Thoracic aorta (tissue), 2 donors: ENCODE measurements at regions not wholly inside any gene's neighbourhood (a gene's known extent, or its start where the extent isn't known, plus 50 kb on each side); places are given as distances from the start of the nearest gene placed in this dataset.

Experiments
- ATAC-seq: fragments of 150-250 bp; one replicate; pipeline ENCODE4 v1.8.0; 2017; ENCODE audit warnings: low read depth; ENCODE audit not compliant: insufficient number of reproducible peaks, low FRiP score
- DNase-seq: peaks from one replicate; pipeline ENCODE4 v3.0.0-alpha.2; 2020; ENCODE audit warnings: low spot score
- H3K27ac ChIP-seq, 2 donors: fragments of 200-600 bp; sonication (generic); 1 replicate in 1 of 2; 2 replicates in 1 of 2; pipeline ENCODE4 v1.5.1; 2016; ENCODE audit warnings: mild to moderate bottlenecking in 2 of 2, moderate library complexity in 2 of 2
- H3K27me3 ChIP-seq: fragments of 200-600 bp; sonication (generic); replicated peaks from 2 replicates; pipeline ENCODE4 v1.6.0; 2016; ENCODE audit warnings: mild to moderate bottlenecking; ENCODE audit not compliant: insufficient read depth
- H3K36me3 ChIP-seq: fragments of 200-600 bp; sonication (generic); one replicate; pipeline ENCODE4 v1.5.1; 2016
- H3K4me1 ChIP-seq, 2 donors: fragments of 200-600 bp; sonication (generic); 1 replicate in 1 of 2; 2 replicates in 1 of 2; pipeline versions ENCODE4 v1.5.1 to v1.6.0; 2016; ENCODE audit warnings: low read depth in 2 of 2, mild to moderate bottlenecking in 1 of 2; ENCODE audit not compliant: control insufficient read depth in 1 of 2
- H3K4me3 ChIP-seq: fragments of 200-600 bp; sonication (generic); 2 replicates; pipeline ENCODE4 v1.5.1; 2016; ENCODE audit warnings: mild to moderate bottlenecking
- H3K9me3 ChIP-seq: fragments of 200-600 bp; sonication (generic); 2 replicates; pipeline ENCODE4 v1.5.1; 2016
- CTCF ChIP-seq: fragments of 200-600 bp; sonication (generic); IDR thresholded peaks from one replicate; pipeline ENCODE4 v1.5.1; 2019; ENCODE audit warnings: antibody characterized with exemption

GRCh38 chr5:60330236-60330635, 369.7 kb downstream of the DEPDC1B start:
- Histone ChIP-seq H3K27ac (no peak overlapping the region), H3K36me3 (no peaks in the 10 kb centered on the region), H3K27me3 (no peaks in the 10 kb centered on the region), H3K9me3 (no peaks in the 10 kb centered on the region), H3K4me3 (no peak overlapping the region), H3K4me1 (peaks cover 8 to 60% of the 10 kb centered on the region in 2 donors)
- no peak for ATAC-seq
- no peak for TF ChIP-seq CTCF
- DNase-seq, result no peak

GRCh38 chr5:60325870-60326269, 374.1 kb downstream of the DEPDC1B start:
- Histone ChIP-seq H3K9me3 (no peaks in the 10 kb centered on the region), H3K4me3 (no peak overlapping the region), H3K27ac (no peak overlapping the region), H3K27me3 (no peaks in the 10 kb centered on the region), H3K36me3 (no peaks in the 10 kb centered on the region), H3K4me1 (peaks cover 4 to 43% of the 10 kb centered on the region in 2 donors)
- DNase-seq (no peak), ATAC-seq (no peak)
- TF ChIP-seq CTCF, result no peak

GRCh38 chr5:60323596-60323995, 376.4 kb downstream of the DEPDC1B start:
- Histone ChIP-seq H3K27me3 (no peaks in the 10 kb centered on the region), H3K36me3 (no peaks in the 10 kb centered on the region), H3K27ac (peak overlapping the region; percentile 26 to 56), H3K4me1 (peaks cover 4 to 33% of the 10 kb centered on the region in 2 donors), H3K4me3 (no peak overlapping the region), H3K9me3 (no peaks in the 10 kb centered on the region)
- no peak for TF ChIP-seq CTCF
- DNase-seq (no peak), ATAC-seq (peak; percentile 43)

GRCh38 chr5:60312098-60312497, 387.9 kb downstream of the DEPDC1B start:
- Histone ChIP-seq H3K9me3 (peaks cover 3% of the 10 kb centered on the region), H3K36me3 (no peaks in the 10 kb centered on the region), H3K27me3 (no peaks in the 10 kb centered on the region), H3K4me1 (peaks cover 3 to 17% of the 10 kb centered on the region in 2 donors), H3K4me3 (no peak overlapping the region), H3K27ac (no peak overlapping the region)
- ATAC-seq (no peak), DNase-seq (no peak)
- TF ChIP-seq CTCF, result no peak

- DNase-seq, result no peak
- Histone ChIP-seq H3K4me1 (peaks cover 0 to 4% of the 10 kb centered on the region in 2 donors), H3K36me3 (no peaks in the 10 kb centered on the region), H3K27ac (no peak overlapping the region), H3K9me3 (no peaks in the 10 kb centered on the region), H3K4me3 (no peak overlapping the region), H3K27me3 (no peaks in the 10 kb centered on the region)
- TF ChIP-seq CTCF, result no peak
- no peak for ATAC-seq
Observed at GRCh38 chr5:60299944-60300343, 400.0 kb downstream of the DEPDC1B start.
